A549 (cell line): ENCODE measurements at regions not wholly inside any gene's neighbourhood (a gene's known extent, or its start where the extent isn't known, plus 50 kb on each side); places are given as distances from the start of the nearest gene placed in this dataset.

Source experiments
- ATAC-seq, 2 experiments: fragments of 200-7000 bp in 1 of 2; fragments of >200 bp in 1 of 2; cut with Nextera tagmentation in 1 of 2; cut with Tn5 transposase in 1 of 2; 3 replicates each; pipeline versions ENCODE4 v1.8.0 to v1.9.1; 2018 to 2020; ENCODE audit warnings: mild to moderate bottlenecking in 1 of 2, moderate library complexity in 1 of 2
- CTCF ChIA-PET: fragments of 300-600 bp; sonication (Branson Sonifier 250); formaldehyde crosslinking; extraction: SDS; loops from one replicate; lab custom pipeline; 2021; ENCODE audit warnings: antibody characterized with exemption, inconsistent platforms; lab: Yijun Ruan, JAX
- POLR2A ChIA-PET: fragments of 350-600 bp; formaldehyde crosslinking; extraction: SDS; loops from one replicate; lab custom pipeline; 2021; ENCODE audit warnings: antibody characterized with exemption, inconsistent platforms; lab: Yijun Ruan, JAX
- DNase-seq, 2 experiments: peaks; one replicate each; pipeline versions ENCODE4 v3.0.0 to v3.0.0-alpha.2; 2011 to 2016; ENCODE audit warnings: low read depth in 1 of 2, low spot score in 1 of 2
- FAIRE-seq: peaks from 2 replicates; lab custom pipeline; 2011; peaks lifted over from hg19 to GRCh38; lab: Jason Lieb, UNC
- H3K27ac ChIP-seq, 2 experiments: fragments of >200 bp; sonication (Bioruptor Twin); formaldehyde crosslinking; 3 replicates each; pipeline ENCODE4 v1.5.1; 2016 to 2017
- H3K4me1 ChIP-seq: fragments of >200 bp; sonication (Bioruptor Twin); formaldehyde crosslinking; 3 replicates; pipeline ENCODE4 v1.6.1; 2016
- H3K4me2 ChIP-seq: fragments of >200 bp; sonication (Bioruptor Twin); formaldehyde crosslinking; 3 replicates; pipeline ENCODE4 v1.6.1; 2016
- H3K4me3 ChIP-seq: fragments of >200 bp; sonication (Bioruptor Twin); formaldehyde crosslinking; 3 replicates; pipeline ENCODE4 v1.5.1; 2016
- H3K9me3 ChIP-seq: fragments of >200 bp; sonication (Bioruptor Twin); formaldehyde crosslinking; 3 replicates; pipeline ENCODE4 v1.6.1; 2016
- CBX8 ChIP-seq: fragments of 200-600 bp; sonication (generic); IDR thresholded peaks from 2 replicates; pipeline ENCODE4 v1.6.1; 2016
- CEBPB ChIP-seq, 2 experiments: fragments of >200 bp in 1 of 2; sonication (Bioruptor Twin) in 1 of 2; formaldehyde crosslinking in 1 of 2; IDR thresholded peaks; 2 replicates each; pipeline ENCODE4 v1.6.1; 2012 to 2016
- EHMT2 ChIP-seq: fragments of 200-600 bp; sonication (generic); IDR thresholded peaks from 2 replicates; pipeline ENCODE4 v1.6.1; 2016; ENCODE audit warnings: antibody characterized with exemption, low read depth, mild to moderate bottlenecking, moderate library complexity
- EP300 ChIP-seq, 2 experiments: fragments of >200 bp; sonication (Bioruptor Twin); formaldehyde crosslinking; IDR thresholded peaks; 2 replicates in 1 of 2; 3 replicates in 1 of 2; pipeline ENCODE4 v1.6.1; 2016 to 2017
- GATA3 ChIP-seq: IDR thresholded peaks from 2 replicates; pipeline ENCODE4 v1.6.1; 2012; ENCODE audit warnings: borderline replicate concordance
- HOXA7 ChIP-seq: fragments of 250-450 bp; sonication (Bioruptor Pico); IDR thresholded peaks from 2 replicates; pipeline ENCODE4 v1.5.0; 2020; ENCODE audit warnings: mild to moderate bottlenecking, moderate library complexity
- JUN ChIP-seq, 2 experiments: fragments of >200 bp; sonication (Bioruptor Twin); formaldehyde crosslinking; IDR thresholded peaks; 2 replicates in 1 of 2; 3 replicates in 1 of 2; pipeline ENCODE4 v1.6.1; 2016 to 2017
- JUNB ChIP-seq: fragments of >200 bp; sonication (Bioruptor Twin); formaldehyde crosslinking; IDR thresholded peaks from 2 replicates; pipeline ENCODE4 v1.6.1; 2016
- MAFK ChIP-seq: fragments of 450-650 bp; IDR thresholded peaks from 2 replicates; pipeline ENCODE4 v1.6.1; 2014; ENCODE audit not compliant: partially characterized antibody
- MAZ ChIP-seq: fragments of 150-350 bp; IDR thresholded peaks from 2 replicates; pipeline ENCODE4 v1.6.1; 2014; ENCODE audit warnings: antibody characterized with exemption, low read depth, low read length, borderline replicate concordance
- MYC ChIP-seq: IDR thresholded peaks from 2 replicates; pipeline ENCODE4 v1.6.1; 2012; ENCODE audit warnings: mild to moderate bottlenecking, inconsistent platforms, low read length, improper control_type of control experiment, borderline replicate concordance
- NPAS2 ChIP-seq: fragments of 250-450 bp; sonication (Bioruptor Pico); IDR thresholded peaks from 2 replicates; pipeline ENCODE4 v1.8.0; 2022; ENCODE audit warnings: mild to moderate bottlenecking, moderate library complexity, borderline replicate concordance
- POLR2A ChIP-seq: IDR thresholded peaks from 2 replicates; pipeline ENCODE4 v1.6.1; 2012; ENCODE audit warnings: mild to moderate bottlenecking, low read length
- RAD21 ChIP-seq, 2 experiments: fragments of >200 bp in 1 of 2; sonication (Bioruptor Twin) in 1 of 2; formaldehyde crosslinking in 1 of 2; IDR thresholded peaks in 1 of 2; conservative IDR thresholded peaks in 1 of 2; 2 replicates in 1 of 2; 3 replicates in 1 of 2; pipeline ENCODE4 v1.6.1; 2012 to 2018; ENCODE audit warnings: inconsistent platforms in 1 of 2
- RFX5 ChIP-seq: fragments of 450-650 bp; IDR thresholded peaks from 2 replicates; pipeline ENCODE4 v1.7.1; 2014; ENCODE audit warnings: antibody characterized with exemption, mild to moderate bottlenecking, moderate library complexity
- SMC3 ChIP-seq: fragments of >200 bp; sonication (Bioruptor Twin); formaldehyde crosslinking; IDR thresholded peaks from 3 replicates; pipeline ENCODE4 v1.6.1; 2018; ENCODE audit warnings: inconsistent platforms
- TFCP2L1 ChIP-seq: fragments of 250-450 bp; sonication (Bioruptor Pico); IDR thresholded peaks from 2 replicates; pipeline ENCODE4 v1.5.0; 2021; ENCODE audit warnings: mild to moderate bottlenecking
- TP53 ChIP-seq: fragments of 250-450 bp; sonication (Bioruptor Pico); IDR thresholded peaks from 2 replicates; pipeline ENCODE4 v1.5.0; 2021; ENCODE audit warnings: mild to moderate bottlenecking, moderate library complexity
- ZNF302 ChIP-seq: fragments of 250-450 bp; sonication (Bioruptor Pico); IDR thresholded peaks from 2 replicates; pipeline ENCODE4 v1.9.0; 2021; ENCODE audit warnings: inconsistent platforms, mild to moderate bottlenecking, moderate library complexity
- WGBS: methylation state at CpG from one replicate; pipeline ENCODE4 v1.1.6; 2017; ENCODE audit errors: missing lambda C conversion rate; 5-methylcytosine and 5-hydroxymethylcytosine counted together
- TF ChIP-seq, protein P1 (sequence below): fragments of 250-450 bp; sonication (Bioruptor Pico); IDR thresholded peaks from 2 replicates; pipeline ENCODE4 v1.5.0; 2020; ENCODE audit warnings: low read depth, mild to moderate bottlenecking, moderate library complexity
- TF ChIP-seq, protein P2 (sequence below): IDR thresholded peaks from 2 replicates; pipeline ENCODE4 v1.6.1; 2012; ENCODE audit warnings: low read depth, borderline replicate concordance

DNA sequence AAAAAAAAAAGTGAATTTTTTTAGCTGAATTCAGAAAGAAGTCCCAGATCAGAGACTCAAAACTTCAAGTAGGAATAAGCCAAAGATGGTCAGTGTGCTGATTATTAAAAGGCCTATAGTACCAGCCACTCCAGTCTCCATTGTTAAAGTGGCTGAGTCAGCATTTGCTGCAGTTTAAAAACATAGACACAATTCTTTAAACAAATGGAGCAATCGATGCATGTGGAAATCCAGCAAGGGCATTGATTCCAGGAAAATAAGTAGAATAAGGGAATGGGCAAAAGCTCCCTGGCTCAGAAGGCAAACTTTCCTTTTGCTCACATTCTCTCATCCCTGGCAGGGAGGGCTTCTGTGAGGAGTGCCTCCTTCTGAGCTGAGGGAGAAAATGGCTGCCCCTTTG lies 317.6 kb downstream of the LRIG3 start:
- ATAC-seq (no peak), FAIRE-seq (no peak), DNase-seq (no peak)
- Histone ChIP-seq H3K9me3 (no peaks in the 10 kb centered on the region), H3K27ac (no peak overlapping the region), H3K4me1 (no peaks in the 10 kb centered on the region), H3K4me3 (no peak overlapping the region), H3K4me2 (no peak overlapping the region)
- WGBS = 15% methylated on average over 1 of the region's 1 CpG
- POLR2A ChIA-PET = no interaction called here
- CTCF ChIA-PET = interaction anchor here (0.7 kb wide), 1 partner anchor 505 kb away, joined by 4 read pairs; no protein-coding TSS in a partner anchor
- TF ChIP-seq RAD21 (conservative IDR thresholded peaks at IDR 0.05 in 1 of 2, IDR thresholded peaks at IDR 0.05 in 1 of 2) (no peak), SMC3 (no peak), MYC (no peak), MAFK (peak; percentile 84), CBX8 (no peak), GATA3 (no peak), CEBPB (IDR thresholded peaks at IDR 0.05) (no peak)
- TF ChIP-seq, all 56 proteins: peak for 1

DNA sequence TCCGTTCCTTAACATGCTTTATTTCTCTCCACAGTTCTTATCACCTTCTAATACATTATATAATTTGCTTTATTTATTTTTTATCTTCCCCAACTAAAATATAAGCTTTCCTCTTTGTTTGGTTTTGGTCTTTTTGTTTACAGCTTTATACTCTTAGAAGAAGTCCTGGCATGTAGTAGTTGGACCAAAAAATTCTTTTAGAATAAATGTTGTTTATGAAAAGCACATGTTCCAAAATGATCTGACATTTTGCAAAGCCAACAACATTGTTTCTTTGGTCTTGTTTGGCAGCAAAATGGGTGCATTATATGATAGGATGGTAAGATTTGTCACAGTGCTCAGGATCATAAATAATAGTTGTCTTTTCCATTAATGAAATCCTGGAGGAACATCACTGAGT lies 312.5 kb downstream of the LRIG3 start:
- Histone ChIP-seq H3K4me2 (no peak overlapping the region), H3K4me3 (no peak overlapping the region), H3K27ac (no peak overlapping the region), H3K9me3 (no peaks in the 10 kb centered on the region), H3K4me1 (0 out of 3 replicates have a peak, but pooled peaks cover 4% of the 10 kb centered on the region)
- TF ChIP-seq EP300 (IDR thresholded peaks at IDR 0.05) = no peak
- TF ChIP-seq HOXA7 (CRISPR knock-in tag) = no peak
- TF ChIP-seq ZNF302 = no peak
- TF ChIP-seq, protein P1, sequence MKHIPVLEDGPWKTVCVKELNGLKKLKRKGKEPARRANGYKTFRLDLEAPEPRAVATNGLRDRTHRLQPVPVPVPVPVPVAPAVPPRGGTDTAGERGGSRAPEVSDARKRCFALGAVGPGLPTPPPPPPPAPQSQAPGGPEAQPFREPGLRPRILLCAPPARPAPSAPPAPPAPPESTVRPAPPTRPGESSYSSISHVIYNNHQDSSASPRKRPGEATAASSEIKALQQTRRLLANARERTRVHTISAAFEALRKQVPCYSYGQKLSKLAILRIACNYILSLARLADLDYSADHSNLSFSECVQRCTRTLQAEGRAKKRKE (CRISPR knock-in tag) = no peak
- TF ChIP-seq NPAS2 (CRISPR knock-in tag) = no peak
- no peak for TF ChIP-seq RFX5
- TF ChIP-seq, protein P2, sequence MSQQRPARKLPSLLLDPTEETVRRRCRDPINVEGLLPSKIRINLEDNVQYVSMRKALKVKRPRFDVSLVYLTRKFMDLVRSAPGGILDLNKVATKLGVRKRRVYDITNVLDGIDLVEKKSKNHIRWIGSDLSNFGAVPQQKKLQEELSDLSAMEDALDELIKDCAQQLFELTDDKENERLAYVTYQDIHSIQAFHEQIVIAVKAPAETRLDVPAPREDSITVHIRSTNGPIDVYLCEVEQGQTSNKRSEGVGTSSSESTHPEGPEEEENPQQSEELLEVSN = no peak
- TF ChIP-seq POLR2A = no peak
- DNase-seq (no peak), FAIRE-seq (no peak), ATAC-seq (no peak)
- CTCF ChIA-PET = interaction anchor here (1.6 kb wide), 1 partner anchor 67 kb away, joined by 4 read pairs; no protein-coding TSS in a partner anchor
- POLR2A ChIA-PET = no interaction called here
- WGBS = 0% methylated on average over 1 of the region's 1 CpG

DNA sequence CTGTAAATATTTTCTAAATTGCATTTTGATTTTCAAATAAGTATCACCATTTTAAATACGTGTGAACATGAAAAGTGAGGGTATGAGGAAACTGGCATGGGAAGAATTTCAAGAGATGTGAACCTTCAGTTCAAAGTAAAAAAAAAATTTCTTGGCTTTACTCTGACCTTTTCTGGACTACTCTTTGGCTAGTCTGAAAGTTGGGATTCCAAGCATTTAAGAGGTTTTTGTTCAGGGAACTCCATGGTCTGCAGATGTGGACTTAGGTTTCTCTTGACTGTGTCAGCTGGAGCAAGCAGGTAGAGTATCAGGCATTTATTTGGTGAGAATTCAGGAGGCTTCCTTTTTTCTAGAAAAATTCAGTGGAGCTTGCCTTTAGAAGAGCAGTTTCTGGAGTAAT lies 311.6 kb downstream of the LRIG3 start:
- ChIA-PET CTCF (interaction anchor here (0.6 kb wide), 1 partner anchor 1218 kb away, joined by 3 read pairs; no protein-coding TSS in a partner anchor), POLR2A (no interaction called here)
- Histone ChIP-seq H3K27ac (no peak overlapping the region), H3K4me3 (no peak overlapping the region), H3K4me1 (0 out of 3 replicates have a peak, but pooled peaks cover 4% of the 10 kb centered on the region), H3K9me3 (no peaks in the 10 kb centered on the region)
- ATAC-seq (no peak), FAIRE-seq (no peak), DNase-seq (no peak)
- no peak for TF ChIP-seq RFX5
- no peak for TF ChIP-seq JUN (IDR thresholded peaks at IDR 0.05)
- no peak for TF ChIP-seq EHMT2
- TF ChIP-seq, all 56 proteins: peak for 0
- WGBS = 29% methylated on average over 1 of the region's 1 CpG
- no peak overlapping the region; the same call in 2 of the 3 replicates for H3K4me2 ChIP-seq

DNA sequence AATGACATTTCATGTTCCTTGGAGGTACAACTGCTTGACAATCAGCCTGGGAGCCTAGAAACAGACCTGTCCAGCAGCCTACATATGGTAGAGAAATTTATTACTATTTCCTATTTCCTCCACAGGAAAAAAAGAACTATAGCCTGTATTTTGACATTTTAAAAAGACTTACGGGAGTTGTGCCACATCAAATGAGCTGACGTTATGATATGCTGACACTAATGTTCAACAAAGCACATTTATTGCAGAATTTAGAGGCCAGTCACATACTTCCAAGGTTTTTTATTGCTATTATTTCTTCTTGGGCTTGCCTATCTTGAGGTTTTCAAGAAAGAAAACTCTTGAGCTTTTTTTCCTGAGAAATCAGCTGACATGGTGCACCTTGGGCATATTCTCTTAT lies 305.3 kb downstream of the LRIG3 start:
- H3K27ac ChIP-seq = no peak overlapping the region
- H3K4me1 ChIP-seq = no peaks in the 10 kb centered on the region
- ATAC-seq = no peak
- no peak for DNase-seq
- no peak overlapping the region for H3K4me3 ChIP-seq
- H3K4me2 ChIP-seq = no peak overlapping the region
- CTCF ChIA-PET = no interaction called here
- no peak for TF ChIP-seq TP53 (CRISPR knock-in tag)
- no peak for TF ChIP-seq TFCP2L1
- TF ChIP-seq MYC = no peak
- TF ChIP-seq JUNB = no peak
- no peak for TF ChIP-seq CEBPB (IDR thresholded peaks at IDR 0.05)
- TF ChIP-seq MAZ = no peak
- TF ChIP-seq, all 56 proteins: peak for 0
- no peaks in the 10 kb centered on the region for H3K9me3 ChIP-seq
- no peak for FAIRE-seq
- WGBS = 87% methylated on average over 2 of the region's 2 CpGs
- POLR2A ChIA-PET = no interaction called here
